HCT116 (cell line): ENCODE measurements at regions not wholly inside any gene's neighbourhood (a gene's known extent, or its start where the extent isn't known, plus 50 kb on each side); places are given as distances from the start of the nearest gene placed in this dataset.

Experiments used
- ATAC-seq: fragments of 200-7000 bp; cut with Tn5 transposase; 2 replicates; pipeline ENCODE4 v1.9.1; 2020; ENCODE audit warnings: mild to moderate bottlenecking, moderate library complexity
- BruUV-seq: library from RNA; stranded (reverse); fragments of 400-500 nt; replicated peaks from 2 replicates; lab custom pipeline; 2021; lab: Mats Ljungman, UMichigan
- CTCF ChIA-PET: fragments of 300-600 bp; sonication (Branson Sonifier 250); formaldehyde crosslinking; loops from one replicate; lab custom pipeline; 2021; ENCODE audit warnings: antibody characterized with exemption; lab: Charles Lee
- POLR2A ChIA-PET: fragments of 300-600, 350-600 bp; sonication (Branson Sonifier 250); formaldehyde crosslinking; loops from one replicate; lab custom pipeline; 2021; ENCODE audit warnings: antibody characterized with exemption; lab: Charles Lee
- RAD21 ChIA-PET, 2 experiments: fragments of 300-600 bp; sonication (Branson Sonifier 250); formaldehyde crosslinking; loops; one replicate each; lab custom pipeline; 2023; ENCODE audit warnings: low total read pairs in 2 of 2; ENCODE audit not compliant: uncharacterized antibody in 2 of 2, unreplicated experiment in 2 of 2, low non-redundant PET in 1 of 2; lab: Charles Lee
- DNase-seq: peaks from one replicate; pipeline ENCODE4 v3.0.0-alpha.2; 2010; ENCODE audit warnings: low read depth, low spot score
- H2AFZ ChIP-seq: fragments of 200-600 bp; shearing (Covaris generic), sonication (generic); 2 replicates; pipeline ENCODE4 v1.6.1; 2017; ENCODE audit warnings: low read depth, mixed run types, mixed read lengths, antibody characterized with exemption, low read length; ENCODE audit not compliant: poor library complexity, severe bottlenecking
- H3K27ac ChIP-seq: 2 replicates; pipeline ENCODE4 v1.5.1; 2012; ENCODE audit warnings: low read depth, low read length
- H3K27me3 ChIP-seq: fragments of 200-600 bp; sonication (generic); 2 replicates; pipeline ENCODE4 v1.6.1; 2016; ENCODE audit warnings: mixed run types, low read length, mixed read lengths; ENCODE audit not compliant: insufficient read depth
- H3K36me3 ChIP-seq, 2 experiments: fragments of 200-500 bp in 1 of 2; fragments of 200-600 bp in 1 of 2; sonication (Bioruptor generic) in 1 of 2; sonication (generic) in 1 of 2; 2 replicates each; pipeline versions ENCODE4 v1.5.1 to v1.6.1; 2014 to 2016; ENCODE audit warnings: low read length in 2 of 2, inconsistent platforms in 1 of 2, mixed read lengths in 1 of 2, mixed run types in 1 of 2; ENCODE audit not compliant: insufficient read depth in 2 of 2, control insufficient read depth in 1 of 2
- H3K4me1 ChIP-seq, 2 experiments: fragments of 200-600 bp in 1 of 2; sonication (generic) in 1 of 2; 2 replicates each; pipeline versions ENCODE4 v1.5.1 to v1.6.1; 2012 to 2017; ENCODE audit warnings: low read length in 2 of 2, inconsistent platforms in 1 of 2, mild to moderate bottlenecking in 1 of 2, mixed read lengths in 1 of 2, mixed run types in 1 of 2, moderate library complexity in 1 of 2; ENCODE audit not compliant: insufficient read depth in 2 of 2, control insufficient read depth in 1 of 2
- H3K4me2 ChIP-seq: fragments of 200-600 bp; sonication (generic); 2 replicates; pipeline ENCODE4 v1.6.1; 2017; ENCODE audit warnings: mixed run types, low read length, mixed read lengths
- H3K4me3 ChIP-seq, 2 experiments: fragments of 200-600 bp in 1 of 2; sonication (generic) in 1 of 2; replicated peaks in 1 of 2; 2 replicates each; pipeline ENCODE4 v1.5.1; 2011 to 2016; ENCODE audit warnings: low read length in 2 of 2, control low read depth in 1 of 2, low read depth in 1 of 2, mild to moderate bottlenecking in 1 of 2, mixed read lengths in 1 of 2, mixed run types in 1 of 2
- H3K79me2 ChIP-seq: fragments of 200-600 bp; sonication (generic); 2 replicates; pipeline ENCODE4 v1.6.1; 2017; ENCODE audit warnings: mild to moderate bottlenecking, mixed run types, low read length, moderate library complexity, mixed read lengths; ENCODE audit not compliant: insufficient read depth
- H3K9ac ChIP-seq: fragments of 200-600 bp; sonication (generic); 2 replicates; pipeline ENCODE4 v1.6.1; 2016; ENCODE audit warnings: low read length, mixed read lengths
- H3K9me2 ChIP-seq: fragments of 200-600 bp; sonication (generic), shearing (Covaris generic); 2 replicates; pipeline ENCODE4 v1.6.1; 2017; ENCODE audit warnings: mixed run types, mild to moderate bottlenecking, moderate library complexity; ENCODE audit not compliant: insufficient read depth
- H3K9me3 ChIP-seq, 2 experiments: fragments of 200-500 bp in 1 of 2; fragments of 200-600 bp in 1 of 2; sonication (Bioruptor generic) in 1 of 2; sonication (generic) in 1 of 2; 2 replicates each; pipeline ENCODE4 v1.6.1; 2014 to 2017; ENCODE audit warnings: low read length in 2 of 2, mixed read lengths in 2 of 2, inconsistent platforms in 1 of 2, low read depth in 1 of 2, mild to moderate bottlenecking in 1 of 2, mixed run types in 1 of 2, moderate library complexity in 1 of 2; ENCODE audit not compliant: control insufficient read depth in 1 of 2, insufficient read depth in 1 of 2
- H4K20me1 ChIP-seq: fragments of 200-600 bp; sonication (generic), shearing (Covaris generic); 2 replicates; pipeline ENCODE4 v1.6.1; 2017; ENCODE audit warnings: mixed run types, mild to moderate bottlenecking, moderate library complexity; ENCODE audit not compliant: insufficient read depth
- CBX3 ChIP-seq: IDR thresholded peaks from 2 replicates; pipeline ENCODE4 v1.6.1; 2012; ENCODE audit warnings: low read depth
- CEBPB ChIP-seq: IDR thresholded peaks from 2 replicates; pipeline ENCODE4 v1.6.1; 2012; ENCODE audit warnings: low read depth
- ELF1 ChIP-seq: IDR thresholded peaks from 2 replicates; pipeline ENCODE4 v1.6.1; 2012; ENCODE audit warnings: low read depth, borderline replicate concordance
- EZH2 ChIP-seq: fragments of 200-600 bp; sonication (generic); IDR thresholded peaks from 2 replicates; pipeline ENCODE4 v1.6.1; 2017; ENCODE audit warnings: antibody characterized with exemption, mixed run types
- EZH2phosphoT487 ChIP-seq: fragments of 200-600 bp; IDR thresholded peaks from 2 replicates; pipeline ENCODE4 v1.6.1; 2018; ENCODE audit warnings: antibody characterized with exemption, borderline replicate concordance
- POLR2A ChIP-seq: IDR thresholded peaks from 2 replicates; pipeline ENCODE4 v1.7.0; 2011; ENCODE audit warnings: borderline replicate concordance; ENCODE audit not compliant: insufficient read depth, insufficient read length; ENCODE audit errors: extremely low read depth
- POLR2AphosphoS5 ChIP-seq: IDR thresholded peaks from 2 replicates; pipeline ENCODE4 v1.6.1; 2011; ENCODE audit warnings: mild to moderate bottlenecking, low read depth, low read length, moderate library complexity
- RAD21 ChIP-seq: IDR thresholded peaks from 2 replicates; pipeline ENCODE4 v1.6.1; 2012; ENCODE audit warnings: low read depth, mild to moderate bottlenecking
- TCF7L2 ChIP-seq: IDR thresholded peaks from 2 replicates; pipeline ENCODE4 v1.7.0; 2011; ENCODE audit warnings: borderline replicate concordance, inconsistent platforms; ENCODE audit not compliant: insufficient read depth, insufficient read length; ENCODE audit errors: extremely low read depth
- ZFX ChIP-seq: fragments of 450-650 bp; IDR thresholded peaks from 2 replicates; pipeline ENCODE4 v1.6.1; 2017
- ZNF274 ChIP-seq: fragments of 200-500 bp; sonication (Bioruptor generic); IDR thresholded peaks from 2 replicates; pipeline ENCODE4 v1.6.1; 2014; ENCODE audit warnings: mild to moderate bottlenecking, low read depth, low read length, inconsistent platforms
- intact Hi-C: fragments of 100-400 bp; cut with micrococcal nuclease; formaldehyde crosslinking; loops from 2 replicates; pipeline ENCODE4 v1.10.0; 2022
- TF ChIP-seq, protein P1 (sequence below): IDR thresholded peaks from 2 replicates; pipeline ENCODE4 v1.6.1; 2012
- TF ChIP-seq, protein P2 (sequence below): IDR thresholded peaks from 2 replicates; pipeline ENCODE4 v1.6.1; 2012; ENCODE audit warnings: low read depth
- TF ChIP-seq, protein P3 (sequence below), 3 experiments: fragments of 200-600 bp in 1 of 3; sonication (generic) in 1 of 3; IDR thresholded peaks in 2 of 3; conservative IDR thresholded peaks in 1 of 3; 2 replicates each; pipeline ENCODE4 v1.5.1; 2012 to 2017; ENCODE audit warnings: low read depth in 2 of 3, low read length in 2 of 3, antibody characterized with exemption in 1 of 3, borderline replicate concordance in 1 of 3, control low read depth in 1 of 3, mild to moderate bottlenecking in 1 of 3, mixed read lengths in 1 of 3, mixed run types in 1 of 3, moderate library complexity in 1 of 3; ENCODE audit not compliant: insufficient read depth in 1 of 3
- TF ChIP-seq, protein P4 (sequence below): IDR thresholded peaks from 2 replicates; pipeline ENCODE4 v1.6.1; 2011; ENCODE audit warnings: mild to moderate bottlenecking, low read length, moderate library complexity; ENCODE audit not compliant: insufficient replicate concordance; ENCODE audit errors: extremely low read depth

DNA sequence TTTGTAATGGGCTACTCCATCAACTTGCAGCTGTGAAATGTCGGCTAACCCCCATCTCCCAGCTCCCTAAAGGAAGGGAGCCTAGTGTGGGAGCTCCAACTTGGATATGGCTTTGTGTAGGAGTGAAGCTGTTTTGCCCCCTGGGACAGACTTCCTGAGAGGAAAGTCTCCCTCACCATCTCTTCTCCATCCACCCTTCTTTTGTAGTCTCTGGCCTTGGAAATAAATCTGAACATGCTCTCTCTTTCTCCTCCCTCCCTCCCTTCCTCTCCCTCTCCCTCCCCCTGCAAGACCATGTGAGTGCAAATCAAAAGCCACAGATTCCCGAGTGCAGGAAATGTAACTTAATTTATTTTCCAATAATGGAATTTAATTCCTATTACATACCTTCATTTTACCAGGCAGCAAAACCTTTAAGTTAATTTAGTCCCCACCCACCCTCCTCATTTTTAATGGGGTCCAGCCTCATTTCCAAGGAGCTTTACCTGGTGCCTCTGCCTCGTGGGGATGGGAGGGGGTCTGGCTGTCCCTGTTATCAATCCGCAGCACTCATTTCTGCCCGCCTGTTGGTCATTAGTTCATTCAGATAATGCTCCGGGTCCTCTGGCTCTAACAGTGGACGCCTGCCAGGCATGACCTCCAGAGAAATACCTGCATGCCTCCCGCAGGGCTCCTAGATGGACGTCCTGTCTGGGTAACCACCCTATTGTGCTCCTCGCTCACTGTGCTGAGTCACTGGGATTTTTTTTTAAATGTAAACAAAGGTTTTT, 122.9 kb upstream of the TAF11L2 start:
- ChIA-PET CTCF (no interaction called here), POLR2A (no interaction called here), RAD21 (no interaction called here)
- Histone ChIP-seq H3K4me2 (no peak overlapping the region), H2AFZ (no peak overlapping the region), H3K36me3 (no peaks in the 10 kb centered on the region), H4K20me1 (no peaks in the 10 kb centered on the region), H3K27me3 (no peaks in the 10 kb centered on the region), H3K79me2 (no peaks in the 10 kb centered on the region), H3K9ac (no peak overlapping the region), H3K9me2 (no peaks in the 10 kb centered on the region), H3K27ac (no peak overlapping the region), H3K9me3 (no peaks in the 10 kb centered on the region), H3K4me1 (no peaks in the 10 kb centered on the region)
- no TSS peak for BruUV-seq
- no peak for DNase-seq
- ATAC-seq: no peak
- intact Hi-C loops: no loop called here
- TF ChIP-seq ZNF274: no peak
- TF ChIP-seq, protein P1, sequence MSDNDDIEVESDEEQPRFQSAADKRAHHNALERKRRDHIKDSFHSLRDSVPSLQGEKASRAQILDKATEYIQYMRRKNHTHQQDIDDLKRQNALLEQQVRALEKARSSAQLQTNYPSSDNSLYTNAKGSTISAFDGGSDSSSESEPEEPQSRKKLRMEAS: no peak
- TF ChIP-seq, protein P2, sequence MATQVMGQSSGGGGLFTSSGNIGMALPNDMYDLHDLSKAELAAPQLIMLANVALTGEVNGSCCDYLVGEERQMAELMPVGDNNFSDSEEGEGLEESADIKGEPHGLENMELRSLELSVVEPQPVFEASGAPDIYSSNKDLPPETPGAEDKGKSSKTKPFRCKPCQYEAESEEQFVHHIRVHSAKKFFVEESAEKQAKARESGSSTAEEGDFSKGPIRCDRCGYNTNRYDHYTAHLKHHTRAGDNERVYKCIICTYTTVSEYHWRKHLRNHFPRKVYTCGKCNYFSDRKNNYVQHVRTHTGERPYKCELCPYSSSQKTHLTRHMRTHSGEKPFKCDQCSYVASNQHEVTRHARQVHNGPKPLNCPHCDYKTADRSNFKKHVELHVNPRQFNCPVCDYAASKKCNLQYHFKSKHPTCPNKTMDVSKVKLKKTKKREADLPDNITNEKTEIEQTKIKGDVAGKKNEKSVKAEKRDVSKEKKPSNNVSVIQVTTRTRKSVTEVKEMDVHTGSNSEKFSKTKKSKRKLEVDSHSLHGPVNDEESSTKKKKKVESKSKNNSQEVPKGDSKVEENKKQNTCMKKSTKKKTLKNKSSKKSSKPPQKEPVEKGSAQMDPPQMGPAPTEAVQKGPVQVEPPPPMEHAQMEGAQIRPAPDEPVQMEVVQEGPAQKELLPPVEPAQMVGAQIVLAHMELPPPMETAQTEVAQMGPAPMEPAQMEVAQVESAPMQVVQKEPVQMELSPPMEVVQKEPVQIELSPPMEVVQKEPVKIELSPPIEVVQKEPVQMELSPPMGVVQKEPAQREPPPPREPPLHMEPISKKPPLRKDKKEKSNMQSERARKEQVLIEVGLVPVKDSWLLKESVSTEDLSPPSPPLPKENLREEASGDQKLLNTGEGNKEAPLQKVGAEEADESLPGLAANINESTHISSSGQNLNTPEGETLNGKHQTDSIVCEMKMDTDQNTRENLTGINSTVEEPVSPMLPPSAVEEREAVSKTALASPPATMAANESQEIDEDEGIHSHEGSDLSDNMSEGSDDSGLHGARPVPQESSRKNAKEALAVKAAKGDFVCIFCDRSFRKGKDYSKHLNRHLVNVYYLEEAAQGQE: no peak
- TF ChIP-seq, protein P3, sequence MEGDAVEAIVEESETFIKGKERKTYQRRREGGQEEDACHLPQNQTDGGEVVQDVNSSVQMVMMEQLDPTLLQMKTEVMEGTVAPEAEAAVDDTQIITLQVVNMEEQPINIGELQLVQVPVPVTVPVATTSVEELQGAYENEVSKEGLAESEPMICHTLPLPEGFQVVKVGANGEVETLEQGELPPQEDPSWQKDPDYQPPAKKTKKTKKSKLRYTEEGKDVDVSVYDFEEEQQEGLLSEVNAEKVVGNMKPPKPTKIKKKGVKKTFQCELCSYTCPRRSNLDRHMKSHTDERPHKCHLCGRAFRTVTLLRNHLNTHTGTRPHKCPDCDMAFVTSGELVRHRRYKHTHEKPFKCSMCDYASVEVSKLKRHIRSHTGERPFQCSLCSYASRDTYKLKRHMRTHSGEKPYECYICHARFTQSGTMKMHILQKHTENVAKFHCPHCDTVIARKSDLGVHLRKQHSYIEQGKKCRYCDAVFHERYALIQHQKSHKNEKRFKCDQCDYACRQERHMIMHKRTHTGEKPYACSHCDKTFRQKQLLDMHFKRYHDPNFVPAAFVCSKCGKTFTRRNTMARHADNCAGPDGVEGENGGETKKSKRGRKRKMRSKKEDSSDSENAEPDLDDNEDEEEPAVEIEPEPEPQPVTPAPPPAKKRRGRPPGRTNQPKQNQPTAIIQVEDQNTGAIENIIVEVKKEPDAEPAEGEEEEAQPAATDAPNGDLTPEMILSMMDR (IDR thresholded peaks at IDR 0.05 in 2 of 3, conservative IDR thresholded peaks at IDR 0.05 in 1 of 3; ENCODE audit: borderline replicate concordance in 1 of 3, insufficient read depth in 1 of 3, low read depth in 2 of 3, low read length in 2 of 3): no peak
- TF ChIP-seq, protein P4, sequence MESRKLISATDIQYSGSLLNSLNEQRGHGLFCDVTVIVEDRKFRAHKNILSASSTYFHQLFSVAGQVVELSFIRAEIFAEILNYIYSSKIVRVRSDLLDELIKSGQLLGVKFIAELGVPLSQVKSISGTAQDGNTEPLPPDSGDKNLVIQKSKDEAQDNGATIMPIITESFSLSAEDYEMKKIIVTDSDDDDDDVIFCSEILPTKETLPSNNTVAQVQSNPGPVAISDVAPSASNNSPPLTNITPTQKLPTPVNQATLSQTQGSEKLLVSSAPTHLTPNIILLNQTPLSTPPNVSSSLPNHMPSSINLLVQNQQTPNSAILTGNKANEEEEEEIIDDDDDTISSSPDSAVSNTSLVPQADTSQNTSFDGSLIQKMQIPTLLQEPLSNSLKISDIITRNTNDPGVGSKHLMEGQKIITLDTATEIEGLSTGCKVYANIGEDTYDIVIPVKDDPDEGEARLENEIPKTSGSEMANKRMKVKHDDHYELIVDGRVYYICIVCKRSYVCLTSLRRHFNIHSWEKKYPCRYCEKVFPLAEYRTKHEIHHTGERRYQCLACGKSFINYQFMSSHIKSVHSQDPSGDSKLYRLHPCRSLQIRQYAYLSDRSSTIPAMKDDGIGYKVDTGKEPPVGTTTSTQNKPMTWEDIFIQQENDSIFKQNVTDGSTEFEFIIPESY: no peak
- no peak for TF ChIP-seq POLR2A
- TF ChIP-seq ZFX: no peak
- TF ChIP-seq EZH2phosphoT487: no peak
- TF ChIP-seq TCF7L2: no peak
- no peak for TF ChIP-seq EZH2
- TF ChIP-seq ELF1: no peak
- TF ChIP-seq RAD21: no peak
- no peak for TF ChIP-seq POLR2AphosphoS5
- TF ChIP-seq CBX3: no peak
- no peak for TF ChIP-seq CEBPB
- TF ChIP-seq, all 23 proteins: peak for 0
- no peak overlapping the region for H3K4me3 ChIP-seq
